ENCODE measurements at regions not wholly inside any gene's neighbourhood (a gene's known extent, or its start where the extent isn't known, plus 50 kb on each side); places are given as distances from the start of the nearest gene placed in this dataset.

- Histone ChIP-seq H3K27me3 (ENCODE audit: control insufficient read depth, insufficient read depth, low read length) (peaks cover 9% of the 10 kb centered on the region), H3K9me3 (ENCODE audit: control insufficient read depth, insufficient read depth, low read length) (no peaks in the 10 kb centered on the region), H3K4me1 (ENCODE audit: control insufficient read depth, insufficient read depth, low read length) (peaks cover 44% of the 10 kb centered on the region), H3K4me3 (ENCODE audit: low read depth, low read length) (peak overlapping the region; percentile 84), H3K36me3 (ENCODE audit: control insufficient read depth, insufficient read depth, low read length) (no peaks in the 10 kb centered on the region), H3K9ac (ENCODE audit: low read depth, low read length) (peak overlapping the region; percentile 38)
Measured at GRCh38 chr1:201739492-201740085, 89.4 kb upstream of the IPO9 start.

- Histone ChIP-seq H3K27me3 (ENCODE audit: control insufficient read depth, insufficient read depth, low read length) (peaks cover 9% of the 10 kb centered on the region), H3K36me3 (ENCODE audit: control insufficient read depth, insufficient read depth, low read length) (no peaks in the 10 kb centered on the region), H3K9me3 (ENCODE audit: control insufficient read depth, insufficient read depth, low read length) (no peaks in the 10 kb centered on the region), H3K4me1 (ENCODE audit: control insufficient read depth, insufficient read depth, low read length) (peaks cover 44% of the 10 kb centered on the region), H3K9ac (ENCODE audit: low read depth, low read length) (peak overlapping the region; percentile 38), H3K4me3 (ENCODE audit: low read depth, low read length) (peak overlapping the region; percentile 84)
Measured at GRCh38 chr1:201740086-201740541, 88.8 kb upstream of the IPO9 start.

GRCh38 chr1:201740670-201741111, 88.3 kb upstream of the IPO9 start:
- Histone ChIP-seq H3K4me3 (ENCODE audit: low read depth, low read length) (peak overlapping the region; percentile 84), H3K27me3 (ENCODE audit: control insufficient read depth, insufficient read depth, low read length) (peaks cover 9% of the 10 kb centered on the region), H3K4me1 (ENCODE audit: control insufficient read depth, insufficient read depth, low read length) (peaks cover 44% of the 10 kb centered on the region), H3K36me3 (ENCODE audit: control insufficient read depth, insufficient read depth, low read length) (no peaks in the 10 kb centered on the region), H3K9ac (ENCODE audit: low read depth, low read length) (peak overlapping the region; percentile 48), H3K9me3 (ENCODE audit: control insufficient read depth, insufficient read depth, low read length) (no peaks in the 10 kb centered on the region)

- no peaks in the 10 kb centered on the region for H3K36me3 ChIP-seq (ENCODE audit: control insufficient read depth, insufficient read depth, low read length)
- H3K4me1 ChIP-seq (ENCODE audit: control insufficient read depth, insufficient read depth, low read length) = peaks cover 32% of the 10 kb centered on the region
- H3K9ac ChIP-seq (ENCODE audit: low read depth, low read length) = no peak overlapping the region
- no peak overlapping the region for H3K4me3 ChIP-seq (ENCODE audit: low read depth, low read length)
- peaks cover 9% of the 10 kb centered on the region for H3K27me3 ChIP-seq (ENCODE audit: control insufficient read depth, insufficient read depth, low read length)
- no peaks in the 10 kb centered on the region for H3K9me3 ChIP-seq (ENCODE audit: control insufficient read depth, insufficient read depth, low read length)
Measured at GRCh38 chr1:201741763-201742342, 87.1 kb upstream of the IPO9 start.

GRCh38 chr1:201742476-201742875, 86.5 kb upstream of the IPO9 start:
- Histone ChIP-seq H3K27me3 (ENCODE audit: control insufficient read depth, insufficient read depth, low read length) (peaks cover 9% of the 10 kb centered on the region), H3K9me3 (ENCODE audit: control insufficient read depth, insufficient read depth, low read length) (no peaks in the 10 kb centered on the region), H3K4me1 (ENCODE audit: control insufficient read depth, insufficient read depth, low read length) (peaks cover 26% of the 10 kb centered on the region), H3K4me3 (ENCODE audit: low read depth, low read length) (no peak overlapping the region), H3K36me3 (ENCODE audit: control insufficient read depth, insufficient read depth, low read length) (no peaks in the 10 kb centered on the region), H3K9ac (ENCODE audit: low read depth, low read length) (no peak overlapping the region)

GRCh38 chr1:201742955-201743805, 85.8 kb upstream of the IPO9 start:
- no peaks in the 10 kb centered on the region for H3K9me3 ChIP-seq (ENCODE audit: control insufficient read depth, insufficient read depth, low read length)
- H3K36me3 ChIP-seq (ENCODE audit: control insufficient read depth, insufficient read depth, low read length) = no peaks in the 10 kb centered on the region
- H3K4me3 ChIP-seq (ENCODE audit: low read depth, low read length) = no peak overlapping the region
- H3K4me1 ChIP-seq (ENCODE audit: control insufficient read depth, insufficient read depth, low read length) = peaks cover 23% of the 10 kb centered on the region
- H3K9ac ChIP-seq (ENCODE audit: low read depth, low read length) = no peak overlapping the region
- peaks cover 6% of the 10 kb centered on the region for H3K27me3 ChIP-seq (ENCODE audit: control insufficient read depth, insufficient read depth, low read length)

- Histone ChIP-seq H3K9ac (ENCODE audit: low read depth, low read length) (no peak overlapping the region), H3K36me3 (ENCODE audit: control insufficient read depth, insufficient read depth, low read length) (no peaks in the 10 kb centered on the region), H3K4me3 (ENCODE audit: low read depth, low read length) (no peak overlapping the region), H3K4me1 (ENCODE audit: control insufficient read depth, insufficient read depth, low read length) (peaks cover 19% of the 10 kb centered on the region), H3K9me3 (ENCODE audit: control insufficient read depth, insufficient read depth, low read length) (no peaks in the 10 kb centered on the region), H3K27me3 (ENCODE audit: control insufficient read depth, insufficient read depth, low read length) (no peaks in the 10 kb centered on the region)
Measured at GRCh38 chr1:201745023-201745422, 83.9 kb upstream of the IPO9 start.

GRCh38 chr1:201746156-201746555, 82.8 kb upstream of the IPO9 start:
- H3K27me3 ChIP-seq (ENCODE audit: control insufficient read depth, insufficient read depth, low read length) = no peaks in the 10 kb centered on the region
- no peak overlapping the region for H3K9ac ChIP-seq (ENCODE audit: low read depth, low read length)
- H3K36me3 ChIP-seq (ENCODE audit: control insufficient read depth, insufficient read depth, low read length) = no peaks in the 10 kb centered on the region
- no peaks in the 10 kb centered on the region for H3K9me3 ChIP-seq (ENCODE audit: control insufficient read depth, insufficient read depth, low read length)
- H3K4me3 ChIP-seq (ENCODE audit: low read depth, low read length) = no peak overlapping the region
- H3K4me1 ChIP-seq (ENCODE audit: control insufficient read depth, insufficient read depth, low read length) = peaks cover 24% of the 10 kb centered on the region

GRCh38 chr1:201747261-201747660, 81.7 kb upstream of the IPO9 start:
- no peak overlapping the region for H3K9ac ChIP-seq (ENCODE audit: low read depth, low read length)
- H3K27me3 ChIP-seq (ENCODE audit: control insufficient read depth, insufficient read depth, low read length) = no peaks in the 10 kb centered on the region
- no peak overlapping the region for H3K4me3 ChIP-seq (ENCODE audit: low read depth, low read length)
- H3K4me1 ChIP-seq (ENCODE audit: control insufficient read depth, insufficient read depth, low read length) = peaks cover 33% of the 10 kb centered on the region
- no peaks in the 10 kb centered on the region for H3K36me3 ChIP-seq (ENCODE audit: control insufficient read depth, insufficient read depth, low read length)
- H3K9me3 ChIP-seq (ENCODE audit: control insufficient read depth, insufficient read depth, low read length) = no peaks in the 10 kb centered on the region

- no peaks in the 10 kb centered on the region for H3K36me3 ChIP-seq (ENCODE audit: control insufficient read depth, insufficient read depth, low read length)
- H3K4me1 ChIP-seq (ENCODE audit: control insufficient read depth, insufficient read depth, low read length) = peaks cover 43% of the 10 kb centered on the region
- no peaks in the 10 kb centered on the region for H3K9me3 ChIP-seq (ENCODE audit: control insufficient read depth, insufficient read depth, low read length)
- H3K9ac ChIP-seq (ENCODE audit: low read depth, low read length) = no peak overlapping the region
- no peaks in the 10 kb centered on the region for H3K27me3 ChIP-seq (ENCODE audit: control insufficient read depth, insufficient read depth, low read length)
- H3K4me3 ChIP-seq (ENCODE audit: low read depth, low read length) = no peak overlapping the region
Measured at GRCh38 chr1:201748335-201748734, 80.6 kb upstream of the IPO9 start.

GRCh38 chr1:201749059-201749690, 79.8 kb upstream of the IPO9 start:
- Histone ChIP-seq H3K27me3 (ENCODE audit: control insufficient read depth, insufficient read depth, low read length) (no peaks in the 10 kb centered on the region), H3K9me3 (ENCODE audit: control insufficient read depth, insufficient read depth, low read length) (no peaks in the 10 kb centered on the region), H3K4me1 (ENCODE audit: control insufficient read depth, insufficient read depth, low read length) (peaks cover 52% of the 10 kb centered on the region), H3K9ac (ENCODE audit: low read depth, low read length) (no peak overlapping the region), H3K36me3 (ENCODE audit: control insufficient read depth, insufficient read depth, low read length) (no peaks in the 10 kb centered on the region), H3K4me3 (ENCODE audit: low read depth, low read length) (no peak overlapping the region)
